Right lobe of liver (tissue), 4 donors: ENCODE measurements at regions not wholly inside any gene's neighbourhood (a gene's known extent, or its start where the extent isn't known, plus 50 kb on each side); places are given as distances from the start of the nearest gene placed in this dataset.

Experiments used
- CTCF ChIP-seq, 4 donors: fragments of 200-600 bp in 3 of 4; fragments of 450-650 bp in 1 of 4; IDR thresholded peaks; one replicate each; pipeline versions ENCODE4 v1.5.1 to v1.8.0; 2016 to 2022; ENCODE audit warnings: antibody characterized with exemption in 4 of 4, mild to moderate bottlenecking in 2 of 4
- POLR2A ChIP-seq: fragments of 450-650 bp; IDR thresholded peaks from one replicate; pipeline ENCODE4 v1.6.1; 2017; ENCODE audit warnings: antibody characterized with exemption, mild to moderate bottlenecking
- donor health status: DM: no; HTN: no; CAD: no.
- donor health status: DM: no; HTN: no; CAD: no.
- donor health status: DM: no; HTN: yes; CAD: no.

DNA sequence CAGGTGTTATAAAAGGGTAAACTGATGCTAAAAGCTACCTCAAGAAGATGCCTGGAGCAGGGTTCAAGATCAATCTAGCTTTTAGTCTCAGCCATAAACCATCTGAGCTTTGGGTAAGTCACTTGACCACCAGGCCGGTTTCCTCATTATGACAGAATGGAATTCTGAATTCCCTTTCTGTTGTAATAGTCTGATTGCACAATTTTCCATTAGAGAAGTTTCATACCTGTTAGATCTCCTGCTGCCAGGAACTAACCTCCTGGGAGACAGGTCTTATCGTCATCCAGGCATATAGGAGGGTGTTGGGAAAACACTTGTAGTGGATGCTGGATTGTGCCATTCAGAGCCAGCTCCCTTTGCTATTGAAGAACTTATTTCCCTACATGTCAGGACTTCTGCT, 272.5 kb downstream of the TDRD15 start:
- TF ChIP-seq CTCF (IDR thresholded peaks at IDR 0.05), result no peak
- no peak for TF ChIP-seq POLR2A
